SK-N-MC (cell line): ENCODE measurements at regions not wholly inside any gene's neighbourhood (a gene's known extent, or its start where the extent isn't known, plus 50 kb on each side); places are given as distances from the start of the nearest gene placed in this dataset.

ENCODE experiments used
- EZH2 ChIP-seq: fragments of 200-600 bp; sonication (generic); IDR thresholded peaks from one replicate; pipeline ENCODE4 v1.6.1; 2017; ENCODE audit warnings: antibody characterized with exemption
- FOXP2 ChIP-seq: optimal IDR thresholded peaks from 2 replicates; pipeline ENCODE3; 2011; ENCODE audit warnings: mild to moderate bottlenecking, moderate library complexity; ENCODE audit not compliant: insufficient read depth; ENCODE audit errors: extremely low read length, control extremely low read depth
- POLR2AphosphoS5 ChIP-seq: IDR thresholded peaks from 2 replicates; pipeline ENCODE4 v1.6.1; 2012; ENCODE audit warnings: mild to moderate bottlenecking, low read depth, low read length, borderline replicate concordance

DNA sequence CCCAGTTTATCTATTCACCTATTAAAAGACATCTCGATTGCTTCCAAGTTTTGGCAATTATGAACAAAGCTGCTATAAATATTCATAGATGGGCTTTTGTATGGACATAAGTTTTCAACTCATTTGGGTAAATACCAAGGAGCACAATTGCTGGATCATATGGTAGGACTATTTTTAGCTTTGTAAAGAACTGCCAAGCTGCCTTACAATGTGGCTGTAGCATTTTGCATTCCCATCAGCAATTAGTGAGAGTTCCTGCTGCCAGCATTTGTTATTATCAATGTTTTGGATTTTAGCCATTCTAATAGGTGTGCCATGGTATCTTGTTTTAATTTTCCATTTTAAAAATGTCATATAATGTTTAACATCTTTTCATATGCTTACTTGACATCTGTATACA is 475.6 kb upstream of the NCAM2 start:
- no peak for TF ChIP-seq POLR2AphosphoS5
- TF ChIP-seq EZH2 = no peak
- no peak for TF ChIP-seq FOXP2
